ENCODE measurements at regions not wholly inside any gene's neighbourhood (a gene's known extent, or its start where the extent isn't known, plus 50 kb on each side); places are given as distances from the start of the nearest gene placed in this dataset.

DNA sequence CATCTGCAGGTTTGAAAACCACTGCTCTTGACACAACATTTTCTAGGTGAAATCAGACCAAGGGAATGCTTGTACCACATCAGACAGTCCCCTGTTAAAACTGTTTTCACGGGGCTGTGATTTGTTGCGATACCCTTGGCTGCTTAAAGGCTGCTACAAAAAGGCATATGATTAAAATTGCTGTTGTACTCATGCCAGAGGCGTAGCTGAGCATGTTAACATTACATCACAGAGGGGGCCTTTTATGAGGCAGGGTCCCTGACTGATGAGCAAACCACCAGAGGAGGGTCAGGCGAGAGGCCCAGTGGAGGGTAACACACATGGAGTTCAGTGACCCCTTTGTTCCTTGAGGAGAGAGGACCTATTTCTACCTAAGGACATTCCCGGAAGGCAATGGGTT lies 70.4 kb upstream of the CDYL start:
- 83 to 87% methylated on average over 5 of the region's 5 CpGs for WGBS, 2 donors
- H3K27ac ChIP-seq: no peak overlapping the region
- H3K4me1 ChIP-seq: no peaks in the 10 kb centered on the region
- H3K36me3 ChIP-seq: no peaks in the 10 kb centered on the region
- H3K27me3 ChIP-seq: no peaks in the 10 kb centered on the region
- ATAC-seq (no peak), DNase-seq (no peak)
- H3K9me3 ChIP-seq: peaks cover 0 to 16% (median 0%) of the 10 kb centered on the region in 11 donors
- TF ChIP-seq CTCF (IDR thresholded peaks at IDR 0.05): no peak
- H3K4me3 ChIP-seq: no peak overlapping the region
- intact Hi-C loops (cut with DNase I): no loop called here

GRCh38 chr6:4703382-4703781 lies 72.8 kb upstream of the CDYL start:
- ATAC-seq (no peak), DNase-seq (no peak)
- no peaks in the 10 kb centered on the region for H3K27me3 ChIP-seq
- no peak overlapping the region for H3K4me3 ChIP-seq
- no peak overlapping the region for H3K27ac ChIP-seq
- no peak for TF ChIP-seq CTCF (IDR thresholded peaks at IDR 0.05)
- H3K36me3 ChIP-seq: no peaks in the 10 kb centered on the region
- peaks cover 0 to 16% (median 0%) of the 10 kb centered on the region in 11 donors for H3K9me3 ChIP-seq
- peaks cover 0 to 5% (median 0%) of the 10 kb centered on the region in 9 donors for H3K4me1 ChIP-seq
- 58 to 59% methylated on average over 3 of the region's 3 CpGs for WGBS, 2 donors
- intact Hi-C loops (cut with DNase I): no loop called here

DNA sequence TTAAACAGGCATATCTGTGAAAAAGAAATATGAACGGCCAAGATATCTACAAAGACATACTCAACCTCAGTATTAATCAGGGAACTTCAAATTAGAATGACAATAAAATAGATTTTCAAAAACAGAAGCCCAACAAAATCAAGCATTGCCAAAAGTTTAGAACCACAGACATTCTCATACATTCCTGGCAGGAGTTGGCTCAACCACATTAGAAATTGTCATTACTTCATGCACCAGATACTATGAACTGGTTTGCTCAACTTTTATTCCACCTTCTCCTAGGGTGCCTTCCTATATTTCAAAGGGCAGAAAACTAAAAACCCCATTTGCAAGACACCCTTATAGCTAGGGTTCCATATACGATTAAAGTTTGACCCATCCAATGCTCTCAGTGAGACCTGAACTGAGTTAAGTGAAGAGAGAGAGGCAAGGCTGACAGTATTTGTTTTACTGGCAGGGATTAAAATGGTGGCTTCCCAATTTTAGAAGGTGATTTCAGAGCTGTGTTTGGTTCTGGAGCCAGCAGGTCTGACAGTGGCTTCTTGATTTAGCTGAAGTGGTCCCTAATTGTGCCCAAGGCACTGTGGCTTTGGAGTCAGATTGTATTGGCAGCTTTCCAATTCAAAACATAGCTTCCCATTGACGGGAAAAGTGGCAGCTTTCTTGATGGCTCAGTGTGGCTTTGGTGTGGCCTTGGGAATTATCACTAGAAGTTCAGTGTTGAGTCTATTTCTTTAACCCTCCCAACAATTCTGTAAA lies 77.1 kb upstream of the CDYL start:
- H3K4me3 ChIP-seq: no peak overlapping the region
- peak overlapping the region in 1 of 10 donors; percentile 41 for H3K27ac ChIP-seq
- ATAC-seq (peak in 6 of 8 donors; percentile 50 to 80 (median 54)), DNase-seq (no peak)
- H3K36me3 ChIP-seq: no peaks in the 10 kb centered on the region
- no peaks in the 10 kb centered on the region for H3K9me3 ChIP-seq
- intact Hi-C loops (cut with DNase I): no loop called here
- no peaks in the 10 kb centered on the region for H3K27me3 ChIP-seq
- H3K4me1 ChIP-seq: peaks cover 0 to 5% (median 0%) of the 10 kb centered on the region in 9 donors
- no peak for TF ChIP-seq CTCF (IDR thresholded peaks at IDR 0.05)
- 64 to 69% methylated on average over 3 of the region's 3 CpGs for WGBS, 2 donors

DNA sequence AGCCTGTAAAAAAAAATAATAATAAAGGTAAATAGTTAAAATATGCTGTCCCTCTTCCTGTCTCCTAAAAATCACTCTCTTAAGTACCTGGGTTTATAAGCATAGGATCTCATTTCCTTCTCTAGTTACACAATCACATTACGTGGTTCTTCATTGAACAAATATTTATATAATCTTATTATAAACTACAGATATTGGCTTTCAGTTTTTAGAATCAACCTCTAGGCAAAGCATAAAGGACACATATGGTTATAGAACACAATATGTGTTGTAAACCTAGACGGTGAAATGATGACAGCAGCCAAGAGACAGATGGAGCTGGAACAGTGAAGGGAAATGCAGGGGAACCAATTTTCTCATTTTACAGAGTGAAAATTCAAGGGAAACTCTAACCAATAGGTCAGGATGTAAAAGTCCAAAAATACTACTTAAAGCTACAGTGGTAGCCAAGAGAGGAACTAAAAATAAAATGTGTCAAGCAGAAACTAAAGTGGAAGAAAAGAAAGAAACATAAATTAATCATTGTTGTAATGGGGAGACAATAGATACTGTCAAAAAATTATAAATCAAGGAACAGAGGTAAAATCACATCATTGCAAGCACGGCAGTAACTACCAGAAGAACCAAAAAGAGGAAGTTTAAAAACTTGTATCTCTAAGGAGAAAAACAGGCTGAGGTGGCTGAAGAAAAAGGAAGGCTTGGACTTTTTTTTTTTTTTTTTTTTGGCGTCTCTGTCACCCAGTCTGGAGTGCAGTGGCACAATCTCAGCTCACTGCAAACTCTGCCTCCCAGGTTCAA lies 82.8 kb upstream of the CDYL start:
- 49 to 54% methylated on average over 4 of the region's 4 CpGs for WGBS, 2 donors
- DNase-seq (no peak), ATAC-seq (no peak)
- Histone ChIP-seq H3K4me3 (no peak overlapping the region), H3K27me3 (no peaks in the 10 kb centered on the region), H3K9me3 (peaks cover 0 to 17% (median 5%) of the 10 kb centered on the region in 11 donors), H3K36me3 (no peaks in the 10 kb centered on the region), H3K4me1 (peaks cover 0 to 9% (median 0%) of the 10 kb centered on the region in 9 donors), H3K27ac (no peak overlapping the region)
- intact Hi-C loops (cut with DNase I): no loop called here
- no peak for TF ChIP-seq CTCF (IDR thresholded peaks at IDR 0.05)

Data from heart right ventricle (tissue), 16 donors.